Endothelial cell of umbilical vein (primary cell): ENCODE measurements at regions not wholly inside any gene's neighbourhood (a gene's known extent, or its start where the extent isn't known, plus 50 kb on each side); places are given as distances from the start of the nearest gene placed in this dataset.

Experiments
- BruUV-seq: library from RNA; stranded (reverse); fragments of 400-500 nt; replicated peaks from 2 replicates; lab custom pipeline; 2021; lab: Mats Ljungman, UMichigan
- CTCF ChIA-PET: fragments of 300-600, 350-600 bp; sonication (Branson Sonifier 250); formaldehyde crosslinking; loops from one replicate; lab custom pipeline; 2021; ENCODE audit warnings: antibody characterized with exemption, inconsistent platforms; lab: Charles Lee
- POLR2A ChIA-PET: fragments of 300-600, 350-600 bp; sonication (Branson Sonifier 250); formaldehyde crosslinking; loops from one replicate; lab custom pipeline; 2021; ENCODE audit warnings: antibody characterized with exemption, inconsistent platforms; lab: Charles Lee
- DNase-seq: peaks from one replicate; pipeline ENCODE4 v3.0.0-alpha.2; 2011; ENCODE audit warnings: low read depth, low spot score
- FAIRE-seq: peaks from 2 replicates; lab custom pipeline; 2011; peaks lifted over from hg19 to GRCh38; lab: Jason Lieb, UNC
- H2AFZ ChIP-seq: 2 replicates; pipeline ENCODE4 v1.6.0; 2012; ENCODE audit warnings: low read depth, low read length, control low read depth, inconsistent platforms
- H3K27ac ChIP-seq: 2 replicates; pipeline ENCODE4 v1.5.1; 2011; ENCODE audit warnings: low read depth, mild to moderate bottlenecking, control low read depth, low read length, moderate library complexity; ENCODE audit not compliant: insufficient read depth
- H3K27me3 ChIP-seq, 2 experiments: 2 replicates each; pipeline versions ENCODE4 v1.6.0 to v1.6.1; 2011; ENCODE audit warnings: low read length in 2 of 2, mixed read lengths in 1 of 2; ENCODE audit not compliant: control insufficient read depth in 2 of 2, insufficient read depth in 2 of 2
- H3K36me3 ChIP-seq, 2 experiments: 2 replicates in 1 of 2; 3 replicates in 1 of 2; pipeline ENCODE4 v1.5.1; 2011; ENCODE audit warnings: low read length in 2 of 2, mild to moderate bottlenecking in 1 of 2, moderate library complexity in 1 of 2; ENCODE audit not compliant: control insufficient read depth in 2 of 2, insufficient read depth in 2 of 2; ENCODE audit errors: extremely low read depth in 1 of 2
- H3K4me1 ChIP-seq: 3 replicates; pipeline ENCODE4 v1.5.1; 2011; ENCODE audit warnings: mild to moderate bottlenecking, low read length; ENCODE audit not compliant: control insufficient read depth, insufficient read depth; ENCODE audit errors: extremely low read depth
- H3K4me2 ChIP-seq: 2 replicates; pipeline ENCODE4 v1.6.1; 2011; ENCODE audit warnings: low read length, control low read depth, mixed read lengths; ENCODE audit not compliant: insufficient read depth
- H3K4me3 ChIP-seq, 3 experiments: fragments of 200-600 bp in 1 of 3; sonication (generic), shearing (Covaris generic) in 1 of 3; replicated peaks in 1 of 3; 2 replicates each; pipeline ENCODE4 v1.5.1; 2011 to 2016; ENCODE audit warnings: control low read depth in 3 of 3, low read length in 3 of 3, mild to moderate bottlenecking in 2 of 3, inconsistent platforms in 1 of 3, low read depth in 1 of 3, moderate library complexity in 1 of 3; ENCODE audit not compliant: insufficient read depth in 1 of 3
- H3K79me2 ChIP-seq: 2 replicates; pipeline ENCODE4 v1.6.0; 2012; ENCODE audit warnings: low read length, inconsistent platforms; ENCODE audit not compliant: control insufficient read depth, insufficient read depth
- H3K9ac ChIP-seq: replicated peaks from 2 replicates; pipeline ENCODE3; 2011; ENCODE audit warnings: low read length, control low read depth; ENCODE audit not compliant: insufficient read depth; ENCODE audit errors: extremely low read depth
- H3K9me1 ChIP-seq: replicated peaks from 3 replicates; pipeline ENCODE4 v1.6.0; 2011; ENCODE audit warnings: mild to moderate bottlenecking, low read length; ENCODE audit not compliant: control insufficient read depth, insufficient read depth; ENCODE audit errors: extremely low read depth
- H3K9me3 ChIP-seq: replicated peaks from 2 replicates; pipeline ENCODE4 v1.5.1; 2012; ENCODE audit warnings: low read length, inconsistent platforms; ENCODE audit not compliant: control insufficient read depth, insufficient read depth
- H4K20me1 ChIP-seq: replicated peaks from 2 replicates; pipeline ENCODE3; 2011; ENCODE audit warnings: mild to moderate bottlenecking, low read length; ENCODE audit not compliant: control insufficient read depth, insufficient read depth; ENCODE audit errors: extremely low read depth
- EZH2 ChIP-seq: IDR thresholded peaks from 2 replicates; pipeline ENCODE4 v1.6.1; 2012; ENCODE audit warnings: borderline replicate concordance, low read depth, mild to moderate bottlenecking, moderate library complexity, low read length, inconsistent platforms; ENCODE audit not compliant: severe bottlenecking
- FOS ChIP-seq: IDR thresholded peaks from 2 replicates; pipeline ENCODE4 v1.6.1; 2011; ENCODE audit warnings: mild to moderate bottlenecking, low read length, moderate library complexity, borderline replicate concordance; ENCODE audit not compliant: insufficient read depth
- GATA2 ChIP-seq: IDR thresholded peaks from 2 replicates; pipeline ENCODE4 v1.7.0; 2011; ENCODE audit warnings: low read depth, mild to moderate bottlenecking, moderate library complexity, mixed read lengths, low read length; ENCODE audit not compliant: insufficient read length, insufficient read depth
- JUN ChIP-seq: IDR thresholded peaks from 2 replicates; pipeline ENCODE4 v1.6.1; 2011; ENCODE audit warnings: borderline replicate concordance, low read depth; ENCODE audit not compliant: insufficient read length, insufficient read depth
- MYC ChIP-seq: IDR thresholded peaks from one replicate; pipeline ENCODE4 v1.6.1; 2011; ENCODE audit warnings: mild to moderate bottlenecking, low read depth, low read length
- POLR2AphosphoS5 ChIP-seq: IDR thresholded peaks from 2 replicates; pipeline ENCODE4 v1.6.1; 2012; ENCODE audit warnings: low read depth, mild to moderate bottlenecking, control low read depth, low read length, moderate library complexity; ENCODE audit not compliant: insufficient read depth
- dilution Hi-C: fragments of 300-500 bp; cut with MboI; formaldehyde crosslinking; loops from one replicate; pipeline ENCODE4 v1.15.0; 2019; ENCODE audit warnings: low sequenced_read_pairs; ENCODE audit not compliant: extremely low pct_ligation_motif_present
- intact Hi-C: fragments of 100-400 bp; cut with micrococcal nuclease; formaldehyde crosslinking; loops from one replicate; pipeline ENCODE4 v1.10.0; 2022
- TF ChIP-seq, protein P1 (sequence below), 2 donors: IDR thresholded peaks; 1 replicate in 1 of 2; 2 replicates in 1 of 2; pipeline ENCODE4 v1.5.1; 2011; ENCODE audit warnings: low read length in 2 of 2, mild to moderate bottlenecking in 2 of 2, moderate library complexity in 2 of 2, control low read depth in 1 of 2, inconsistent platforms in 1 of 2, low read depth in 1 of 2; ENCODE audit not compliant: insufficient read depth in 1 of 2; ENCODE audit errors: extremely low read depth in 1 of 2
- TF ChIP-seq, protein P2 (sequence below): IDR thresholded peaks from 2 replicates; pipeline ENCODE4 v1.6.1; 2011; ENCODE audit not compliant: insufficient read depth, insufficient read length

DNA sequence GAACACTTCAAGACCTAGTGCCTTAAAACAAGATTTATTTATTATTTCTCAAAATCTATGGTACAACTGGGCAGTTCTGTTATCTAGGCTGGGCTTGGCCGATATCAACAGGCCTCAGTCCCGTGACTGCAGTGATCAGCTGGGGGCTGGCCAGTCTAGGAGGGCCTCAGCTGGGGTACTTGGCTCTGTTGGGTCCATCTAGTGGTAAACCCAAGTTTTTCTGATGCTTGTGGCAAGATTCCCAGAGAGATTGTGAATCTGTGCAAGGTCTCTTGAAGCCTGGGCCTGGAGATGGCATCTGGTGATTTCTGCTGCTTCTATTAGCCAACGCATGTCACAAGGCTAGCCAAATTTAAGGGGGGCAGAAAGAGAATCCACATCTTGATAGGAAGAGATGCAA lies 482.4 kb upstream of the SGO1 start:
- dilution Hi-C loops (no loop called here), intact Hi-C loops (loop anchor here (1.0 kb wide), 2 partner anchors 155 to 328 kb away; no protein-coding TSS in a partner anchor)
- POLR2A ChIA-PET, result no interaction called here
- Histone ChIP-seq H3K4me2 (no peak overlapping the region), H3K36me3 (no peaks in the 10 kb centered on the region), H3K79me2 (no peaks in the 10 kb centered on the region), H3K9me3 (no peaks in the 10 kb centered on the region), H3K9me1 (no peaks in the 10 kb centered on the region), H3K27ac (no peak overlapping the region), H2AFZ (no peak overlapping the region), H3K9ac (no peak overlapping the region), H3K4me1 (no peaks in the 10 kb centered on the region), H4K20me1 (no peaks in the 10 kb centered on the region), H3K4me3 (no peak overlapping the region), H3K27me3 (no peaks in the 10 kb centered on the region)
- no TSS peak for BruUV-seq
- FAIRE-seq, result no peak
- TF ChIP-seq JUN, result no peak
- TF ChIP-seq, protein P1, sequence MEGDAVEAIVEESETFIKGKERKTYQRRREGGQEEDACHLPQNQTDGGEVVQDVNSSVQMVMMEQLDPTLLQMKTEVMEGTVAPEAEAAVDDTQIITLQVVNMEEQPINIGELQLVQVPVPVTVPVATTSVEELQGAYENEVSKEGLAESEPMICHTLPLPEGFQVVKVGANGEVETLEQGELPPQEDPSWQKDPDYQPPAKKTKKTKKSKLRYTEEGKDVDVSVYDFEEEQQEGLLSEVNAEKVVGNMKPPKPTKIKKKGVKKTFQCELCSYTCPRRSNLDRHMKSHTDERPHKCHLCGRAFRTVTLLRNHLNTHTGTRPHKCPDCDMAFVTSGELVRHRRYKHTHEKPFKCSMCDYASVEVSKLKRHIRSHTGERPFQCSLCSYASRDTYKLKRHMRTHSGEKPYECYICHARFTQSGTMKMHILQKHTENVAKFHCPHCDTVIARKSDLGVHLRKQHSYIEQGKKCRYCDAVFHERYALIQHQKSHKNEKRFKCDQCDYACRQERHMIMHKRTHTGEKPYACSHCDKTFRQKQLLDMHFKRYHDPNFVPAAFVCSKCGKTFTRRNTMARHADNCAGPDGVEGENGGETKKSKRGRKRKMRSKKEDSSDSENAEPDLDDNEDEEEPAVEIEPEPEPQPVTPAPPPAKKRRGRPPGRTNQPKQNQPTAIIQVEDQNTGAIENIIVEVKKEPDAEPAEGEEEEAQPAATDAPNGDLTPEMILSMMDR (IDR thresholded peaks at IDR 0.05; ENCODE audit: extremely low read depth in 1 of 2, insufficient read depth in 1 of 2, low read depth in 1 of 2, low read length in 2 of 2), result peak in 1 of 2 donors; percentile 26
- CTCF ChIA-PET, result interaction anchor here (2.0 kb wide), 1 partner anchor 14 kb away, joined by 5 read pairs; no protein-coding TSS in a partner anchor
- DNase-seq, result peak; percentile 45

DNA sequence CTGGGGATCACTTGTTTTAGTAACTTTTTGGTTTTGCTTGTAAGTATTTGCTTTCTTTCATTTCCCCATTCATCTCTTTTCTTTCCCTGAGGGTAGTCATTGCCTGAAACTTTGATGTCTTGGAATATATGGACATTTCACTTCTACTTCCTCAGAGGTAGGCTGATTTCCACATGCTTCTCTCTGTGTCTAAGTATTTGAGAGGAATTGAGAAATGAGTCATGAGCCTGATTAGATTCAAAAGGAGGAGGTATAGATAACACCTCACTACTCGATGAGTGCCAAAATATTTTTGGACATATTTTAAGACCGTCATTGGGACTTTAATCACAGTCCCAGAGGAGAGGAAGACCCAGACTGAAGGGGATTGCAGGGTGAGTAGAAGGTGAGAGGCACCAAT lies 480.1 kb upstream of the SGO1 start:
- ChIA-PET CTCF (no interaction called here), POLR2A (no interaction called here)
- H3K36me3 ChIP-seq, result no peaks in the 10 kb centered on the region
- BruUV-seq, result no TSS peak
- no peaks in the 10 kb centered on the region for H3K9me1 ChIP-seq
- intact Hi-C loops (no loop called here), dilution Hi-C loops (no loop called here)
- H3K79me2 ChIP-seq, result no peaks in the 10 kb centered on the region
- no peak overlapping the region for H3K4me3 ChIP-seq
- H4K20me1 ChIP-seq, result no peaks in the 10 kb centered on the region
- TF ChIP-seq, protein P1 (IDR thresholded peaks at IDR 0.05; ENCODE audit: extremely low read depth in 1 of 2, insufficient read depth in 1 of 2, low read depth in 1 of 2, low read length in 2 of 2), result no peak
- no peak for TF ChIP-seq GATA2
- TF ChIP-seq MYC, result no peak
- TF ChIP-seq EZH2, result no peak
- TF ChIP-seq, protein P2, sequence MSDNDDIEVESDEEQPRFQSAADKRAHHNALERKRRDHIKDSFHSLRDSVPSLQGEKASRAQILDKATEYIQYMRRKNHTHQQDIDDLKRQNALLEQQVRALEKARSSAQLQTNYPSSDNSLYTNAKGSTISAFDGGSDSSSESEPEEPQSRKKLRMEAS, result no peak
- TF ChIP-seq POLR2AphosphoS5, result no peak
- TF ChIP-seq FOS, result no peak
- H3K4me1 ChIP-seq, result no peaks in the 10 kb centered on the region
- H3K27me3 ChIP-seq, result no peaks in the 10 kb centered on the region
- no peaks in the 10 kb centered on the region for H3K9me3 ChIP-seq
- no peak for DNase-seq
- no peak overlapping the region for H3K27ac ChIP-seq
- H2AFZ ChIP-seq, result no peak overlapping the region
- FAIRE-seq, result no peak
- H3K9ac ChIP-seq, result no peak overlapping the region
- H3K4me2 ChIP-seq, result no peak overlapping the region
